GM18868 (cell line): ENCODE measurements at regions not wholly inside any gene's neighbourhood (a gene's known extent, or its start where the extent isn't known, plus 50 kb on each side); places are given as distances from the start of the nearest gene placed in this dataset.

ENCODE experiments used
- ATAC-seq: cut with Tn5 transposase; IDR thresholded peaks from one replicate; pipeline ENCODE4 v1.9.1; 2021; ENCODE audit warnings: mild to moderate bottlenecking, moderate library complexity; ENCODE audit not compliant: unreplicated experiment

DNA sequence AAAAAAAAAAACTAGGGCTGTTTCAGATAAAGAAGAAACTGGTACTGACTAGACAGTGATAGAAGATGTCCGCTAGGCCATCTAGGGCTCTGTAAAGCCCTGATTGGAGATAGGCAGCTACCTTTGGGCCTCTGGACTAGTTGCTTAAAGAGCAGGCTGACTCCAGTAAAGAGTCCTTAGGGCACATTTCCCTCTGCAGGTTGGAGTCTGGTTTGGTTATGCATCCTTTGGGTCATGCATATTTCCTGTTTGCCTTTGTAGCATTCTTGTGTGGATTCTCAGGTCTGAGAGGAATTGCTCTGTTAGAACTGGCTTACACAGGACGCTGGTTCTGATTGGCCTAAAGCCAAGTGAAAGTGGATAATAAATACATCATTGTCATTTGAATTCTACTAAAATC lies 165.5 kb upstream of the LRRN1 start:
- ATAC-seq, result no peak

DNA sequence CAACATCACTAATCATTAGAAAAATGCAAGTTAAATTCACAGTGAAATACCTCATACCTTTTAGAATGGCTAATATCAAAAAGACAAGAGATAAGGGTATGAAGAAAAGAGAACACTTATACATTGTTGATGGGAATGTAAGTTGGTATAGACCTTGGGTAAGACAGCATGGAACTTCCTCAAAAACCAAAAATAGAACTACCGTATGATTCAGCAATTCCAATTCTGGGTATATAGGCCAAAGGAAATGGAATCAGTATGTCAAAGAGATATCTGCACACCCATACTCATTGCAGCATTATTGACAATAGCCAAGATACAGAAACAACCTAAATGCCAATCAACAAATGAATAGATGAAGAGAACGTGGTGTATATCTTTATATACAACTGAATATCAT lies 166.8 kb upstream of the LRRN1 start:
- no peak for ATAC-seq

DNA sequence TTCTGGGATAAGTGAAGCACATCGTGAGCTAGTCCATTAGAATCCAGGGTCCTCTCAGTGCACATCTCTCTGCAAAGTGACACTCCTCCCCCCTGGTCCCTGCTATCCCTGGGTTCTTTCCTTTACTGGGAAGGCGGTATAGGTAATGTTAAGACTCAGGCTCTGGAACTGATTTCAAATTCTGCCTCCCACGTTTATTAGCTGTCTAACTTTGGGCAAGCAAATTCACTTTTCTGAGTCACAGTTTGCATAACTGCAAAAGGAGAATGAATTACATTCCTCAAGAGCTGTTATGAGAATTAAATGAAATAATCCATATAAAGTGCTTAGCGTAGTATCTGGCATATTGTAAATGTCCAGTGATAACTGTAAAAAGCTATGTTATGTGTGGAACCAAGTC lies 168.1 kb upstream of the LRRN1 start:
- ATAC-seq, result no peak

DNA sequence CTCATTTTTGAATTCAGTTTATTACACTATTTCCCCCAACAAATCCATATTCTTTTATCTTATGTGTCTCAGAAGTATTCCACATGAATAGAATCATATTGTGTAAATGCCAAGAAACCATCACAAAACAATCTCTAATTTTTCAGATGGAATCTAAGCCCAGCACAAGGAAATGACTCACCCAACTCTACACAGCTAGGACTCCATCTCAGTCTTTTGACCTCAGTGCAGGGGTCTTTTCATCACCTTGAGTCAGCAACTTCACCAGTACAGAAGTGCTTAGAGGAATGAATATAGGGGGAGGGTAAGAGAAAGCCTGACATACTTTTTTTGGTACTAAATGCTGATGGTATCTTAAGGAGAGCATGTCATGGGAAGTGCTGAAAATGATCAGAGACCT lies 169.3 kb upstream of the LRRN1 start:
- ATAC-seq, result no peak

DNA sequence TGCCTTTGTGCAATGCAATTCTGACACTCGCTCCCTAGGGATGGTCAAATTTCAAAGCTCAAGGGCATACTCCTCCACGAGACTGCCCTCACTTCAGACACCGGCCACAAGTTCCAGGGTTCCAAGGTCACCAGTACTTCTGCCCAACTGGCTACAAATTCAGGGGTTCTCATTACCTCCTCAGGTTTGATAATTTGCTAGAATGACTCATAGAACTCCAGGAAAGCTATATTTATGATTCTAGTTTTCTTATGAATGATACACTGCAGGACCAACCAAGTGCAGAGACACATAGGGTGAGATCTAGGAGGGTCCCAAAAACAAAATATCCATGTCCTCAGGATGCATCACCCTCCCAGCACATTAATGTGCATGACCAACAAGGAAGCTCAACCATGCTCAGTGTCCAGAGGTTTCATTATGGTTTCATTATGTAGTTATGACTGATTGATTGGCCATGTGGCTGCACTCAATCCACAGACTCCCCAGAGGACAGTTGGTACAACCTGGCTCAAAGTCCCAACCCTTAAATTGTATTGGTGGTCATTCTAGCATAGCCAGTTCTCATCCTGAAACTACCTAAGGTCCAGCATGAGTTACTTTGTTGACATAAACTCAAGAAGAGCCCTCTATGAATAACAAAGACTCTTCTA lies 170.4 kb upstream of the LRRN1 start:
- ATAC-seq, result peak; percentile 78

DNA sequence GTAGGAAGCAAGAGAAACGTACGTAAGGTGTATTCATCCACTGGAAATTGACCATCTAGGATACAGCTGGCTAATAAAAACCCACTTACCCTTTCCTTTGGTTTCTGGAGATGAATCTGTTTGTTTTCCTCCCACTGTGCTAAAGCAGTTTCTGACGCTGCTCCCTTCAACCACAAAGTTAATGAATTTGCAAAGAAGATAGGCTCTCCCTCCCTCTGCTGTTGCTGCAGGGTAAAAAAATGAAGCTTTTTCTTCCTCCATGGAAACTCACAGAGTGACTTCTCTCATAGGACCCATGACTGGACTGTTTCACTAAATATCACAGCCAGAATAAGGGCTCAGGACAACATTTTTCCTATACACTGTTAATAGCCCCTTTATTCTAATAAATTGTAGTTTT lies 172.1 kb upstream of the LRRN1 start:
- ATAC-seq, result no peak

DNA sequence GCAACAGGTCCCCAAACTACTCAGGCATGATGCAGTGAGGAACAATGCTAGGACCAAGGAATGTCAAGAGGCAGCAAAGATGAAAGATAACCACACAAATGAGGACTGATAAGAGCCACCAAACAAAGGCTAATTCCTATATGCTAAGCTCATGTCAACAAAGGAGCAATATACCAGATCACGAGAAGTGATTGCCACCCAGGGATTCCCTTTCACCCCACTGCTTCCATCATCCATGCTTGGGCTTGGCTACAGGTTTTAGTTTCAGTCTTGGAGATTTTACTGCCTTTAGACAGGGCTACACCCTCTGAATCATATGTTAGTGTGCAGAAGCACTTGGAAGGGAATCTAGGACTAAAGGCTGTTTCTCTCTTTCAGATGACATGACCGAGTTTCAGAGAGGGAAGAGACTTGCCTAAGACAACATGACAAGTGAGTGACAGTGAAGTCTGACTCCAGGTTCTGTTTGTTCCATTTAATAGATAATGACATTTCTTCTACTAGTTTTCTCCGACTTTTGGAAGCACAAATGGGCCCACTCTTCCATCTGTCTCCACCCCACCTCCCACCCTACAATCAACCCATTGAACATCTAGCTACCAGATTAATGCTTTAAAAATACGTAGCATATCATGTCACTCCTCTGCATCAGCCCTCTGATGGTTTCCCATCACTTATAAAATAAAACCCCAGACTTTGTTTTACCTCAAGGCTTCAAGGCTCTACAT lies 173.5 kb upstream of the LRRN1 start:
- no peak for ATAC-seq

DNA sequence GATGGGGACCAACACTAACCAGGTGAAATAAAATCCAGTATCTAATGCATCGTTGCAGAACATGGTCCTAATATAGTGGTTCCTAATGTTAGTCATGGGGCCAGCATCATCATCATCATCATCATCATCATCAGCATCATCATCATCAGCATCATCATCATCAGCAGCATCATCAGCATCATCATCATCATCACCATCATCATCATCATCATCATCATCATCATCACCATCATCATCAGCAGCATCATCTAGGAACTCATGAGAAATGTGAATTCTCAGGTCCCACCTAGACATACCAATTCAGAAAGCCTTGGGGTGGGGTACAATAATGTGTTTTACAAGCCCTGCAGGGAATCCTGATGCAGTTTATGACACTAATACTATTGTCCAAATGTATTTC lies 179.4 kb upstream of the LRRN1 start:
- no peak for ATAC-seq

DNA sequence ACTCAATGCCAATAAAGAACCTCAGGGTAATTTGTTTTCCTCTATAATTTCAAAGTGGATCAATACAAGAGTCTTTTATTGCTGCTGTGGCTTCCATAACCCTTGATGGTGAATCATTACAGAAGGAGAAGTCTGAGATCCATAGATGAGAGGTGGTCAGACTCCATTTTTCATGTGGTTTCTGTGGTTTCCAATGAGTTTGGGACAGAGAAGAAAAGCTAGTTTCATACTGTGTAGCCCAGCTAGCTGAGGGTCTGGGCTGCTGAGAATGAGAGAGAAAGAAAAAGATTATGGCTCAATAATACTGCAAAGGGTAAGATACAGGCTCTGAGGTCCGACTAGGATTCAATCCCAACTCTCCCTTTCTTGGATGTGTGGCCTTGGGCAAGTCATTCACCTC lies 180.6 kb upstream of the LRRN1 start:
- no peak for ATAC-seq

DNA sequence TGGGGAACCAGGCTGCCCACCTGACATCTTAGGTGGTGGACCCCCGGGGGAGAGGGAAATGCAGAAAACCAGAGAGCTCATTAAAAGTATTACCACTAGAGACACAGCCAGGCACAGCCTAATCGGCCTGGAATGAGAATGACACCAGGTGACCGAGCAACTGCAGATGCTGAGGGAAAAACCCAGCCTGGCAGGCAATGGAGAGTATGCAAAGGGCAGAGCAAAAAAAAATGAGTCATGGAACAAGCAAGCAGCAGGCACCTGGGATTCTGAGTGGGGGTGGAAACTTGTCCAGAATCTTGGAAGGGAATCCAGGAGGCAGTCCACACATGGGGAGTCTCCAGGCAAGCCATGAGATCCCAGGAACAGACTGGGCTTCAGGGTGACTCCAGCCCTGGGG lies 183.7 kb upstream of the LRRN1 start:
- ATAC-seq, result no peak

DNA sequence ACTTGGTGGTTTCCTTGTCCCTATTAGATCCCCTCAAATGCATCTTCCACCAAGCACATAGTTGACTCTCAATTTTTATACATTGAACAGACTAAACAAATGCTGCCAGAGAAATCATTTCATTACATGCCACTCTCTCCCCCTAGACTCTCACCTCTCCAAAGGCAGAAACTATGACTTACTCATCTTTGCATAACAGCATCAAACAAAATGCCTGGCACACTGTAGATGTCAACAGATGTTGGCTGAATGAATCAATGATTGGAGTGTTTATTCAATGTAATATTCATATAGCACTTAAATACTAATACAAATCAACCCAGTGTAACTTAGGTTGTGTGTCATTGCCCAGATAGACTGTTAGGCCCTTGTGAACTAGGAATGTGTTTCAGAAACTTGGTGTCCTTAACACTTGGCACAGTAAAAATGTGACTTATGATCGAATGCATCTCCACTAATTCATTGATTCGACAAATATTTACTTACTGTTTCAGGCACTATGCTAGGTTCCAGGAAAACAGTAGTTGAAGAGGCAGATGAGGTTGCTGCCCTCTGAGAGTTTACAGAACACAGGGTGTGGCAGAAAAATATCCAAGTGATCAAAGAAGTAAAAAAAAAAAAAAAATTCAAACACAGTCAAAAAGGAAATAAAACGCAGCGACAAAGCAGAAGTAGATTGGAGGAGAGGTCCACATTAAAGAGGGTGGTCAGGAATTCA lies 188.5 kb upstream of the LRRN1 start:
- ATAC-seq, result no peak

DNA sequence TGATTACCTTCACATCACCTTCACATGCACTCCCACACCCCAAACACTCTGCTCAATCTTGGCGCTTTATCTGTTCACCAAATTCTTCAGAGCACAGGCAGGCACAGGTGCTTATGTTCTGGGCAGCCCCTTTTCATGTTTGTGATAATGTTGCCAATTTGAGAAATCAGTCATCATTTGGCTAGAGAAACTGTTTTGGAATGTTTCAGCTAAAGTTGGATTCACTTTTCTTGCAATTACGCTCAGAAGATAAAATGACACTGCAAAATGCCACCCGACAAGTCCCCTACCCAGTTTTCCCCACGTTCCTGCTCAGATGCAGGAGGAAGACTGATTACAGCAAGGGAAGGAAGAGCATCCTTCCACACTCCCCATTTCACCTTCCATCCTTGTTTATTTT lies 192.9 kb upstream of the LRRN1 start:
- ATAC-seq, result no peak

DNA sequence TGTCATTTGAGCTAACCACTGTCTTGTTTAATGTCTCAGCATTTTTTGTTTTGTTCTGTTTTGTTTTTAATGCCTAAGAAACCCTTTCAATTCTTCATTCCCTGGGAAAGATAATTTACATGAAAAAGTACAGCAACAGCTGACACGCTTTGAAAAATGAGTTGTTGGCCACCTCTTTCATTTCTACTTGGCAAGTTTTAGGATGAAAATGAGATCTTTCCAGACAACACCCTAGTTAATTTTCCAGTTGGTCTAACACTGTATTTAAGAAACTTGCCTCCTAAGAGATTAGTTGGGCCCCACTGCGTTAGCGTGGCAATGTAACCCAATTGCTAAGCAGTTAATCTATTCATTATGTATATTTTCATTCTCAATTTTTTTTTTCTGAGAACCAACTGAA lies 194.0 kb upstream of the LRRN1 start:
- ATAC-seq, result no peak

DNA sequence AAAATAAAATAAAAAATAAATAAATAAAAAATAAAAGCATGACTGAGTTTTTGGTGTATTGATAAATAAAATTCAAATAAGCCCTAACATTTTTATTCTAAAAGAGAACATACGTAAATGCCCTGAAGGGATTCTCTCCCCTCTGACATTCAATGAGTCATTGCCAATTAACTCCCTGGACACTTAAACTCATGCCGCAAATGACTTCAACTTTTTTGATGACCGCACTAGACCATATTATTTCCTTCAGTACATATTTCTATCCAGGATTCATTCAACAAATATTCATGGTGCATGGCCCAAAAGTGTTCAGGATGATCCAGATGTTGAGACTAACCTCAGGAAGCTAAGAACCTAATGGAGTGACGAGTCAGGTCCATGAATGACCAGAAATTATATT lies 195.9 kb upstream of the LRRN1 start:
- ATAC-seq, result no peak

DNA sequence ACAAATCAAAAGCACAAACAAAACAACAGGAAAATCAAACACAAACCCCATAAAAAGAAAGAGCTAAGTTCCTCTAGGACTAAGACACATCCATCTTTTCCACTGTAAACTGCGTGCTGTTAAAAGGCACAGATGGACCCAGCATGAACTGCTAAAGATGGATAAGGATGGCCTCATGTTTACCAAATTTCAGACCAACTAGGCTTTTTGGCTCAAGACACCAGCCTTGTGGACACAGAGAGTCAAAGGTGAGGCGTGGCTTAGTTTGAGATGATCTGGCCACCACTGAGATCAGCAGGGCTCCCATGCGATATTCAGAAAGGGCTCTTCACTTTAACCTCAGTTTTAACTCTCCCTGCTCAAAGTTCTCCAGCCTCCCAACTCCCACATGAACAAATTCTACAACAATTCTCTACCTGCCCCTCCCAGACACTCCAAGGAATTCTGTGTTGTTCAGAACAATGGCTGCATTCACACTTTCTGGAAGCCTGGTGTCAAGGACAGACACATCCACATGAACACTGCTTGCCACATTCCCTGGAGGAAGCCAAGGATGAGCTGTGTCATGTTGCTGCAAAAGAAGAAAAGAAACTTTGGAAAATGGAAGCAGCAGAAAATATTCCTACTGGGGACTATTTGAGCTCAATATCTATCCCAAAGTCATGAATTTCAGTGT lies 198.4 kb upstream of the LRRN1 start:
- ATAC-seq, result no peak

DNA sequence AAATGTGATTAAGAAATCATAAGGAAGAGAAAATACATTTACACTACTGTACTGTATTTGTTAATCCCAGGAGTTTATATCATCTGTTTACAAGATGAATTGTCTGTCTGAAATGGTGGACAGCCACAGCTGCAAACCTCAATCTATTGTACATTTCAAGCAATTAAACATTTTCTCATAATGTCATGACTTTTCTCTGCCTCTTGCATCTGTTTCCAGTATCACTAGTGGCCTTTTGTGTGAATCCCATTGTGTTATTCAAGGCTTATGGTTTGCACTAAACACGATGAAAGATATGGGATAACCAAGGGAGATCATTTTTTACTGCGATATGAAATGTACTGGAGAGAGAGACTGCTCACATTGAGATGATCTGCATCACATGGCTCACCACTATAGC lies 200.2 kb upstream of the LRRN1 start:
- ATAC-seq, result no peak

DNA sequence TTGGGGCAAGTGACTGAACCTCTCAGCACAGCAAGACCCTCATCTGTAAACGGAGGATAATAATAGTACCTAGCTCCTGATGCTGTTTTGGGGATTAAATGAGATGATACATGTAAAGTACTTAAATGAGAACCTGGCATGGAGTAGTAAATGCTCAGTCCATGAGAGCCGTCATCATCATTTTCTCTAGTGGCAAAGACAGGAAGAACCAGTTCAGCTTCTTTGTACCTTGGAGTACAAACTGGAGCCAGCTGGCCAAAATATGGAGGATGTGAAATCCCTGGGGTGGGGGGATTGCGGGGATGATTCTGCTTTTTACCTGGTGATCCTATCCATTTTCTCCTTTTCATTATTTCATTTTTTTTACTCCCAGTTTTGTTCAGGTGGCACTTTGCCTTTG lies 204.2 kb upstream of the LRRN1 start:
- ATAC-seq, result no peak

DNA sequence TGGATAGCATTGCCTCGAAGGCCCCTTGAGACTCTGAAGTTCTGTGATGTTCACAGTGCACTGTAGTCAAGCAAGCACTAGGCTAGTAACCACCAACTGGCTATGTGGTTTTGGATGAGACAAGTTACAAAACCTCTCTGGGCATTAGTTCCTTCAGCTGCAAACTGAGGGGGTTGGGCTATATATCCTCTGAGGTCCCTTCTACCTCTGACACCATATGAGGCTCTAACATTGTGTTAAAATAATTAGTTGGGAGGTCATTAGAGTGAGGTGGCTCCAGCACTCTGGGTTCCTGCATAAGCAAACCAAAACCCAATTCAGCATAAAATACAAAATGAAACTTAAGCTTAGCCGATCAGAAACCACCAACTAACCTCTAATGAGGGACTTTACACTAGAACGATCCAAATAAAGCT lies 209.5 kb upstream of the LRRN1 start:
- peak; percentile 84 for ATAC-seq

DNA sequence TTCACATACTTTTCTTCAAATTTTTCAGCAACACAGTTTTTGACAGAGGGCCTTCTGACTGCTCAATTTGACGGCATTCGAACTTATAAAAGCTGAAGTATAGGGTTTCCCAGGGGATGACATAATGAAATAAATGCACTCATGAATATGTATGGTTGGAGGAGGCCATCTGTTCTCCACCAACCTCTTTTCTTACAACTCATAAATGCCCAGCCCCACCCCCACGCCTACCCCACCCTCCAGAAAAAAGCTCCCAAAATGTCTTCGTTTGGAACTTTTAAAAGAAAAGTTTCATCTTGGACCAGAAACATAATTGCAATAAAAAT lies 211.6 kb upstream of the LRRN1 start:
- ATAC-seq, result no peak

DNA sequence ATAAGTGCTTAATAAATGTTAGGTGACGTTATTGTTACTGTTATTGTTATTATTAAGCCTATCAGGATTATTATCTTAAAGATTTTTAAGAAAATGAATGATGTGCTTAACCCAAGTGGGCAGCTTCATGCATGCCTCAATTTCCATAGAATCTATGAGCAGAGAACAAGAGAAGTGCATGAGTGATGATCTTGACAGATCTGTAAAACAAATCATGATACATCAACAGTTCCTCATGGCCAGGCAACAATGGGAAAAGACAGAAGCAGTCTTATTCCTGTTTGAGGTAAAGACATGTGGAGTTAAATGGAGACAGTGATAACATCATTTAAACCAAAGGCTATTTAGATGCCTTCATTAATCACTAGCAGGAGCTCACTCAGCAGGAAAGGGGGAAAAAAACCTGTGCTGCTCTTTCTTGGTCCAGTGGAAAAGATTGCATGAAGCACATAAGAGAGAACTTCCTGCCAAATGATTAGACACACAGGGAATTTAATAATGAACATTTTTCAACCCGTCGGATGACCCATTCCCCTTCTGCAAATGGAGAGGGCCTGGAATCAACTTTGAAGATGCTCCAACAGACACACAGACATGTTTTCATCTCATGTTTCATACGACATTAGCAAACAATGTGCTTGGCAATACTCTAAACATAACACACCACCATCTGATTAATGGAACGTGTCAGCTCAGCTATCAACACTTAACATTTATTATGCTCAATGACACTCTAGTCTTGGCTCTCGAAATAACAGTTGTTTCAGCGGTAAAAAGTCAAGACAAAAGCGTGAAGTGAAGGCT lies 212.2 kb upstream of the LRRN1 start:
- no peak for ATAC-seq

DNA sequence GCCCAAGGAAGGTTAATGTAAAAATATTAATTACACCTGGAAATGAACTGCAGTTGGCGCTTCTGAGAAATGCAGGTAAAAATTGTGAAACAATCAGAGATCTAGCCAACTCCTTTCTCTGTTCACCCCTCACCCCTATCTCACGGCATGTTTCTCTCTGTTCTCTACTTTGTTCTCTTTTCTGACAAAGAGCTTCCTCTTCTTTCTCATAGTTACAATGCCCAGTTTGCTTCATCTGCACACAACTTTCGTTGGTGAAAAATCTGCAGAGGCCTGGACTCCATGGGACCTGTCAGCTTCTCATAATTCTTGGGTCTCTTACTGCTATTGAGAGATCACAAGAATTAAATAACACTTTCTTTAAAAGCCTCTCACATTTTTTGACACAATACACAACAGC lies 212.9 kb upstream of the LRRN1 start:
- ATAC-seq, result no peak
